OCI-LY1 (cell line): ENCODE measurements at regions not wholly inside any gene's neighbourhood (a gene's known extent, or its start where the extent isn't known, plus 50 kb on each side); places are given as distances from the start of the nearest gene placed in this dataset.
"Not testable (repeated sequence)": the region's sequence is repeated elsewhere in the genome, so short reads cannot be mapped to it uniquely, and the experiment has no call there.

Experiments
- H2AFZ ChIP-seq: fragments of 200-600 bp; sonication (generic), shearing (Covaris generic); 2 replicates; pipeline ENCODE4 v1.6.0; 2014; ENCODE audit warnings: antibody characterized with exemption, mild to moderate bottlenecking, low read length
- H3F3A ChIP-seq: fragments of 200-600 bp; sonication (generic), shearing (Covaris generic); 2 replicates; pipeline ENCODE4 v1.6.0; 2014; ENCODE audit warnings: mild to moderate bottlenecking, antibody characterized with exemption, low read length, moderate library complexity; ENCODE audit not compliant: insufficient read depth
- H3K27ac ChIP-seq: fragments of 200-600 bp; sonication (generic); 2 replicates; pipeline ENCODE4 v1.5.1; 2014; ENCODE audit warnings: low read length, mixed run types, mild to moderate bottlenecking, low read depth; ENCODE audit not compliant: poor library complexity, severe bottlenecking
- H3K27me3 ChIP-seq: fragments of 200-600 bp; sonication (generic); 2 replicates; pipeline ENCODE4 v1.6.0; 2014; ENCODE audit warnings: antibody characterized with exemption, mild to moderate bottlenecking, low read length, moderate library complexity; ENCODE audit not compliant: insufficient read depth
- H3K36me3 ChIP-seq: fragments of 200-600 bp; sonication (generic); 2 replicates; pipeline ENCODE4 v1.6.1; 2014; ENCODE audit warnings: mild to moderate bottlenecking, antibody characterized with exemption, low read length, moderate library complexity, mixed read lengths; ENCODE audit not compliant: insufficient read depth
- H3K4me1 ChIP-seq: fragments of 200-600 bp; sonication (generic); 2 replicates; pipeline ENCODE4 v1.5.1; 2014; ENCODE audit warnings: mild to moderate bottlenecking, low read length, moderate library complexity; ENCODE audit not compliant: insufficient read depth, severe bottlenecking
- H3K4me2 ChIP-seq: fragments of 200-600 bp; sonication (generic), shearing (Covaris generic); 2 replicates; pipeline ENCODE4 v1.6.1; 2014; ENCODE audit warnings: low read length
- H3K4me3 ChIP-seq: fragments of 200-600 bp; sonication (generic); 2 replicates; pipeline ENCODE4 v1.5.1; 2014; ENCODE audit warnings: low read length, low read depth, mild to moderate bottlenecking, mixed read lengths; ENCODE audit not compliant: poor library complexity, severe bottlenecking
- H3K79me2 ChIP-seq: fragments of 200-600 bp; shearing (Covaris generic); 2 replicates; pipeline ENCODE4 v1.6.1; 2016; ENCODE audit warnings: mixed run types, low read length, mixed read lengths; ENCODE audit not compliant: insufficient read depth
- H3K9ac ChIP-seq: fragments of 200-600 bp; sonication (generic), shearing (Covaris generic); 2 replicates; pipeline ENCODE4 v1.6.1; 2014; ENCODE audit warnings: mild to moderate bottlenecking, low read length, mixed read lengths
- H3K9me2 ChIP-seq: fragments of 200-600 bp; sonication (generic), shearing (Covaris generic); 2 replicates; pipeline ENCODE4 v1.6.1; 2014; ENCODE audit warnings: low read depth, mild to moderate bottlenecking, low read length, mixed read lengths
- H3K9me3 ChIP-seq: fragments of 200-600 bp; shearing (Covaris generic); 2 replicates; pipeline ENCODE4 v1.6.1; 2014; ENCODE audit warnings: low read length, mixed read lengths
- H4K20me1 ChIP-seq: fragments of 200-600 bp; sonication (generic), shearing (Covaris generic); 2 replicates; pipeline ENCODE4 v1.6.0; 2016; ENCODE audit warnings: mild to moderate bottlenecking, low read length; ENCODE audit not compliant: insufficient read depth
- CTCF ChIP-seq: fragments of 200-600 bp; sonication (generic), shearing (Covaris generic); IDR thresholded peaks from 2 replicates; pipeline ENCODE4 v1.5.1; 2017; ENCODE audit warnings: mild to moderate bottlenecking, antibody characterized with exemption, low read length, moderate library complexity, mixed read lengths
- EZH2 ChIP-seq: fragments of 200-600 bp; sonication (generic), shearing (Covaris generic); IDR thresholded peaks from 2 replicates; pipeline ENCODE4 v1.8.0; 2017; ENCODE audit warnings: borderline replicate concordance, mixed run types, mild to moderate bottlenecking, antibody characterized with exemption, low read length, moderate library complexity, mixed read lengths

GRCh38 chrY:6685783-6686389 is 224.6 kb upstream of the TBL1Y start:
- H3K4me3 ChIP-seq, H3F3A ChIP-seq, H3K9me3 ChIP-seq, H3K27me3 ChIP-seq, H4K20me1 ChIP-seq, H3K79me2 ChIP-seq, H3K4me2 ChIP-seq, H2AFZ ChIP-seq, H3K36me3 ChIP-seq, H3K9me2 ChIP-seq, H3K27ac ChIP-seq, H3K4me1 ChIP-seq, H3K9ac ChIP-seq: not testable (repeated sequence)

- H3K79me2 ChIP-seq, H3K9me3 ChIP-seq, H3K27me3 ChIP-seq, H4K20me1 ChIP-seq, H3K9ac ChIP-seq, H3K36me3 ChIP-seq, H3K9me2 ChIP-seq, H2AFZ ChIP-seq, H3K4me2 ChIP-seq, H3K27ac ChIP-seq, H3K4me3 ChIP-seq, H3K4me1 ChIP-seq, H3F3A ChIP-seq: not testable (repeated sequence)
These were observed 208.8 kb upstream of the TBL1Y start for GRCh38 chrY:6701558-6702161.

- not testable (repeated sequence) for H3K9ac ChIP-seq, H3K9me3 ChIP-seq, H3K36me3 ChIP-seq, H3K9me2 ChIP-seq, H3K27me3 ChIP-seq, H3K4me1 ChIP-seq, H3K4me2 ChIP-seq, H4K20me1 ChIP-seq, H2AFZ ChIP-seq, H3F3A ChIP-seq, H3K4me3 ChIP-seq, H3K79me2 ChIP-seq, H3K27ac ChIP-seq
These were observed 189.1 kb upstream of the TBL1Y start for GRCh38 chrY:6721443-6721842.

GRCh38 chrY:6747210-6747609 is 163.3 kb upstream of the TBL1Y start:
- H2AFZ ChIP-seq, H3K79me2 ChIP-seq, H3K9me3 ChIP-seq, H3K4me3 ChIP-seq, H3K4me2 ChIP-seq, H3K4me1 ChIP-seq, H3F3A ChIP-seq, H4K20me1 ChIP-seq, H3K36me3 ChIP-seq, H3K9ac ChIP-seq, H3K27me3 ChIP-seq, H3K9me2 ChIP-seq, H3K27ac ChIP-seq: not testable (repeated sequence)

GRCh38 chrY:6782334-6782733 is 128.2 kb upstream of the TBL1Y start:
- TF ChIP-seq CTCF (no peak), EZH2 (no peak)
- Histone ChIP-seq H3F3A (no peaks in the 10 kb centered on the region), H3K27ac (no peak overlapping the region), H4K20me1 (no peaks in the 10 kb centered on the region), H3K9me2 (no peaks in the 10 kb centered on the region), H3K4me1 (no peaks in the 10 kb centered on the region), H3K36me3 (no peaks in the 10 kb centered on the region), H3K9ac (no peak overlapping the region), H3K79me2 (no peaks in the 10 kb centered on the region), H3K4me2 (no peak overlapping the region), H3K4me3 (no peak overlapping the region), H3K27me3 (no peaks in the 10 kb centered on the region), H2AFZ (no peak overlapping the region), H3K9me3 (no peaks in the 10 kb centered on the region)
